ENCODE measurements at regions not wholly inside any gene's neighbourhood (a gene's known extent, or its start where the extent isn't known, plus 50 kb on each side); places are given as distances from the start of the nearest gene placed in this dataset.

DNA sequence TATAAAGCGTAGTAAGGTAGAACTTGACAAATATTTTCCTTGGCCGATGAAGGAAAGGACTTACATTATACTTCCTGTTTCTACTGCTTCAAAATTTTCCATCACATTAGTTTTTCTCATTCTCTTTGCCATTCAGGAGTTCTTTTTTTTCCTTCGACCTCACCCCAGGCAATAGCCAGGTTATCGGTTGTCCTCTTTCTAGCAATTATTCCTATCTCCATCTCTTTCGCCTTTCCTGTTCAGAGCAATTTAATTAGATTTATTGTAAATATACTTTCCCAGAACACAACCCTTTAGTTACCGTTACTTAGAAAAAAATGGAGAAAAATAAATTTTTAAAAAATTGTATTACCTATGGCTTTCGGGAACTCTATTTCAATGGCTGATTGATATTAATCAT is 205.2 kb downstream of the KCNJ2 start (continued):
- no peak for TF ChIP-seq NRF1 (IDR thresholded peaks at IDR 0.05; ENCODE audit: low read depth, low read length)
